Transverse colon (tissue), 4 donors: ENCODE measurements at regions not wholly inside any gene's neighbourhood (a gene's known extent, or its start where the extent isn't known, plus 50 kb on each side); places are given as distances from the start of the nearest gene placed in this dataset.

ENCODE experiments used
- DNase-seq: peaks from one replicate; pipeline ENCODE4 v3.0.0-alpha.2; 2019
- H3K27ac ChIP-seq, 4 donors: fragments of 200-600 bp; sonication (generic); 2 replicates each; pipeline ENCODE4 v1.5.1; 2016 to 2018; ENCODE audit warnings: inconsistent platforms in 4 of 4
- H3K27me3 ChIP-seq: fragments of 200-600 bp; sonication (generic); 2 replicates; pipeline ENCODE4 v1.5.1; 2017; ENCODE audit warnings: inconsistent platforms
- H3K36me3 ChIP-seq, 4 donors: fragments of 200-600 bp; sonication (generic); 2 replicates each; pipeline ENCODE4 v1.5.1; 2017 to 2019; ENCODE audit warnings: inconsistent platforms in 4 of 4
- H3K4me1 ChIP-seq, 4 donors: fragments of 200-600 bp; sonication (generic); 2 replicates each; pipeline ENCODE4 v1.5.1; 2017 to 2020; ENCODE audit warnings: inconsistent platforms in 4 of 4
- H3K4me3 ChIP-seq, 4 donors: fragments of 200-600 bp; sonication (generic); 1 replicate in 1 of 4; 2 replicates in 3 of 4; pipeline versions ENCODE4 v1.5.1 to v1.6.1; 2017 to 2019; ENCODE audit warnings: inconsistent platforms in 4 of 4
- H3K9me3 ChIP-seq, 2 donors: fragments of 200-600 bp; sonication (generic); 2 replicates each; pipeline ENCODE4 v1.5.1; 2017 to 2019; ENCODE audit warnings: inconsistent platforms in 2 of 2
- CTCF ChIP-seq, 5 experiments: fragments of 200-600 bp in 3 of 5; fragments of 450-650 bp in 2 of 5; sonication (generic) in 3 of 5; IDR thresholded peaks; 1 replicate in 2 of 5; 2 replicates in 3 of 5; pipeline ENCODE4 v1.5.1; 2016 to 2017; ENCODE audit warnings: antibody characterized with exemption in 5 of 5, inconsistent platforms in 3 of 5, mild to moderate bottlenecking in 2 of 5, moderate library complexity in 1 of 5
- EP300 ChIP-seq: sonication (generic); formaldehyde crosslinking; IDR thresholded peaks from one replicate; pipeline ENCODE4 v1.6.1; 2017; ENCODE audit warnings: antibody characterized with exemption, low read depth
- POLR2A ChIP-seq: fragments of 450-650 bp; IDR thresholded peaks from one replicate; pipeline ENCODE4 v1.6.1; 2016; ENCODE audit warnings: antibody characterized with exemption, mild to moderate bottlenecking, moderate library complexity
- POLR2AphosphoS5 ChIP-seq, 3 donors: sonication (generic); formaldehyde crosslinking; IDR thresholded peaks; one replicate each; pipeline ENCODE4 v1.6.1; 2016; ENCODE audit warnings: antibody characterized with exemption in 3 of 3
- whole genome bisulfite sequencing, 2 donors: methylation state at CpG; one replicate each; pipeline ENCODE4 v1.1.5; 2018; ENCODE audit warnings: low coverage in 1 of 2; 5-methylcytosine and 5-hydroxymethylcytosine counted together
- in situ Hi-C, 4 donors: fragments of 200-750 bp; cut with MboI; loops; one replicate each; pipeline versions ENCODE4 v1.15.0 to v1.15.1; 2017; ENCODE audit warnings: low sequenced_read_pairs in 3 of 4, low pct_ligation_motif_present in 1 of 4, low pct_unique_long_range_greater_than_20kb in 1 of 4
- intact Hi-C: fragments of 100-400 bp; cut with DNase I; formaldehyde crosslinking; loops from one replicate; pipeline ENCODE4 v1.15.1; 2023; ENCODE audit warnings: low total_unique reads

- no peak for TF ChIP-seq CTCF (IDR thresholded peaks at IDR 0.05)
- no peak for TF ChIP-seq EP300
- no peak for TF ChIP-seq POLR2A
- TF ChIP-seq POLR2AphosphoS5 (IDR thresholded peaks at IDR 0.05) = no peak
- H3K27me3 ChIP-seq = no peaks in the 10 kb centered on the region
- no peak overlapping the region for H3K27ac ChIP-seq
- no peaks in the 10 kb centered on the region for H3K4me1 ChIP-seq
- no peak for DNase-seq
- in situ Hi-C loops (no loop called here), intact Hi-C loops (no loop called here)
- no peak overlapping the region for H3K4me3 ChIP-seq
- H3K36me3 ChIP-seq = no peaks in the 10 kb centered on the region
- H3K9me3 ChIP-seq = no peaks in the 10 kb centered on the region
Observed at GRCh38 chr1:80085067-80085466, 1078.5 kb upstream of the ADGRL4 start.

GRCh38 chr1:80083892-80084291 lies 1077.4 kb upstream of the ADGRL4 start:
- TF ChIP-seq CTCF (IDR thresholded peaks at IDR 0.05) (no peak), POLR2AphosphoS5 (IDR thresholded peaks at IDR 0.05) (no peak), EP300 (no peak), POLR2A (no peak)
- no peak for DNase-seq
- in situ Hi-C loops = no loop called here
- H3K27me3 ChIP-seq = no peaks in the 10 kb centered on the region
- H3K4me3 ChIP-seq = no peak overlapping the region
- WGBS, 2 donors = 77 to 100% methylated on average over 1 of the region's 1 CpG
- intact Hi-C loops = no loop called here
- H3K4me1 ChIP-seq = no peaks in the 10 kb centered on the region
- H3K36me3 ChIP-seq = no peaks in the 10 kb centered on the region
- H3K9me3 ChIP-seq = no peaks in the 10 kb centered on the region
- no peak overlapping the region for H3K27ac ChIP-seq

DNA sequence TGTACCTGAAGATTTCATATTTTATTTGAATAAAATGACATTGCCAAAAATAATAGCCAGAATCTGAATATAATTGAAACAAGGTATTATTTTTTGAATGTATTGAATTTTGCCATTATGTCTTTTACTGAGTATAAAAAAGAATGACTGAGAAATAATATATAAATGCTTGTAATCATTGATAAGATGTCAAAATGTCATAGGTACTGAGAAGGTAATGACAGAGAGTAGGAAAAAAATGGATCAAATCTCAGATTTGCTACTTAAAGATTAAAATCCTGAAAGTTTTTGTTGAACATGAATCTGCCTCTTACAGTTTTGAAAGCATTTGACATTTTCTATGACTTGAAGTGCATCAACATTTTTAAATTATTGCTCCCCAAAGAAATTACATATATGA lies 1069.9 kb upstream of the ADGRL4 start:
- no peak overlapping the region for H3K27ac ChIP-seq
- H3K36me3 ChIP-seq = no peaks in the 10 kb centered on the region
- DNase-seq = no peak
- intact Hi-C loops (no loop called here), in situ Hi-C loops (no loop called here)
- H3K4me1 ChIP-seq = no peaks in the 10 kb centered on the region
- H3K9me3 ChIP-seq = no peaks in the 10 kb centered on the region
- H3K27me3 ChIP-seq = no peaks in the 10 kb centered on the region
- H3K4me3 ChIP-seq = no peak overlapping the region
- TF ChIP-seq CTCF (IDR thresholded peaks at IDR 0.05) (no peak), POLR2A (no peak), EP300 (no peak), POLR2AphosphoS5 (IDR thresholded peaks at IDR 0.05) (no peak)

- 78 to 80% methylated on average over 4 of the region's 4 CpGs for WGBS, 2 donors
- intact Hi-C loops = no loop called here
- TF ChIP-seq POLR2AphosphoS5 (IDR thresholded peaks at IDR 0.05) (no peak), EP300 (no peak), POLR2A (no peak), CTCF (IDR thresholded peaks at IDR 0.05) (no peak)
Observed at GRCh38 chr1:80075351-80075750, 1068.8 kb upstream of the ADGRL4 start.

More at GRCh38 chr1:80075351-80075750, 1068.8 kb upstream of the ADGRL4 start:
- H3K4me3 ChIP-seq = no peak overlapping the region
- in situ Hi-C loops = no loop called here
- no peak for DNase-seq
- no peaks in the 10 kb centered on the region for H3K4me1 ChIP-seq
- H3K36me3 ChIP-seq = no peaks in the 10 kb centered on the region
- H3K27me3 ChIP-seq = no peaks in the 10 kb centered on the region
- no peak overlapping the region for H3K27ac ChIP-seq
- H3K9me3 ChIP-seq = no peaks in the 10 kb centered on the region
